A673 (cell line): ENCODE measurements at regions not wholly inside any gene's neighbourhood (a gene's known extent, or its start where the extent isn't known, plus 50 kb on each side); places are given as distances from the start of the nearest gene placed in this dataset.

ENCODE experiments used
- CTCF ChIP-seq: fragments of 300-800, 200-600 bp; sonication (generic); conservative IDR thresholded peaks from 2 replicates; pipeline ENCODE4 v1.5.1; 2017; ENCODE audit warnings: low read depth, mild to moderate bottlenecking, antibody characterized with exemption, low read length, moderate library complexity, mixed read lengths
- EZH2 ChIP-seq: fragments of 200-600 bp; sonication (generic); IDR thresholded peaks from 2 replicates; pipeline ENCODE4 v1.6.1; 2017; ENCODE audit warnings: borderline replicate concordance, low read depth, mild to moderate bottlenecking, mixed read lengths, antibody characterized with exemption, low read length; ENCODE audit not compliant: poor library complexity, severe bottlenecking

GRCh38 chr2:223503746-223504145, 98.4 kb downstream of the SCG2 start:
- TF ChIP-seq CTCF (no peak), EZH2 (no peak)
